ENCODE measurements at regions not wholly inside any gene's neighbourhood (a gene's known extent, or its start where the extent isn't known, plus 50 kb on each side); places are given as distances from the start of the nearest gene placed in this dataset.

DNA sequence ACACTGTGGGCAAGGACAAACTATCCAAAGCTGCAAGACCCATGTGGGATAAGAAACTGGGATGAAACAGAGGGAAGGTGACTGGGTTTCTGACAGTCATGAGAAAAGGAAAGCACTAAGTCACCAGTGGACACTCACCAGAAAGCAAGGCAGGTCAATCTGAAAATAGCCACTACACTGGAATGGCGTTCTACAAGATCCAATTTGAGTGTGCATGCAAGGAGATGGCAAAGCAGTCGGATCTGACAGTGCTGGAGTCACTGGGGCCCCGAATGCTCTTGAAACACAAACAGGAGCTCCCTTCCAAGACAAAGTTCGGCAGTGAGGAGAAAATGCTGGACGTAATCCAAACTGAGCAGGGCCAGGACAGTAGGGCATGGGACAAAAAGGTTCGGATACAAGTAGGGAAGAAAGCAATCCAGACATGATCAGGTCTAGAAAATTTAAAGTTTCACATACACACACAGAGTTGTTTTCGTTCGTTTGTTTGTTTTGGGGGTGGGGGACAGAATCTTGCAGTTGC, 95.5 kb downstream of the EOMES start:
- Histone ChIP-seq H4K8ac (ENCODE audit: low read depth, low read length) (no peak overlapping the region), H2BK120ac (ENCODE audit: low read depth, low read length) (no peak overlapping the region), H3K36me3 (replicated peaks in 1 of 2; ENCODE audit: control insufficient read depth in 2 of 2, insufficient read depth in 2 of 2, low read length in 2 of 2) (no peaks in the 10 kb centered on the region), H3K9ac (ENCODE audit: low read depth, low read length, poor library complexity) (no peak overlapping the region), H2AK5ac (ENCODE audit: low read depth, low read length) (no peak overlapping the region), H3K4ac (ENCODE audit: low read length) (no peak overlapping the region), H3K14ac (ENCODE audit: low read length) (no peak overlapping the region), H3K4me1 (ENCODE audit: control insufficient read depth in 2 of 2, insufficient read depth in 1 of 2, low read depth in 1 of 2, low read length in 2 of 2) (no peaks in the 10 kb centered on the region), H2AFZ (ENCODE audit: low read length) (no peak overlapping the region), H2BK12ac (ENCODE audit: low read length) (no peak overlapping the region), H2BK5ac (ENCODE audit: low read length) (no peak overlapping the region), H3K4me2 (ENCODE audit: insufficient read depth, low read length, poor library complexity, severe bottlenecking) (no peak overlapping the region), H2BK15ac (ENCODE audit: low read length) (no peak overlapping the region), H3K4me3 (ENCODE audit: low read length in 2 of 2) (no peak overlapping the region), H4K91ac (ENCODE audit: low read depth, low read length, poor library complexity) (no peak overlapping the region), H3K27ac (replicated peaks; ENCODE audit: low read length) (no peak overlapping the region), H3K27me3 (ENCODE audit: control insufficient read depth in 3 of 3, insufficient read depth in 3 of 3, low read depth in 1 of 3, low read length in 3 of 3) (peaks cover 0 to 2% (median 0%) of the 10 kb centered on the region in 3 experiments), H3K18ac (ENCODE audit: low read length) (no peak overlapping the region), H3K9me3 (replicated peaks in 1 of 2; ENCODE audit: control insufficient read depth in 2 of 2, insufficient read depth in 1 of 2, low read depth in 1 of 2, low read length in 2 of 2) (no peaks in the 10 kb centered on the region), H3K79me1 (ENCODE audit: low read depth, low read length) (no peaks in the 10 kb centered on the region), H3K23ac (ENCODE audit: low read depth, low read length, poor library complexity) (no peak overlapping the region)
- no peak for DNase-seq (ENCODE audit: low spot score)
- no CpG with 5 or more reads among the region's 8 CpGs for WGBS, 2 donors (ENCODE audit: extremely low coverage in 2 of 2, insufficient read length in 2 of 2, insufficient replicate concordance in 1 of 2)

DNA sequence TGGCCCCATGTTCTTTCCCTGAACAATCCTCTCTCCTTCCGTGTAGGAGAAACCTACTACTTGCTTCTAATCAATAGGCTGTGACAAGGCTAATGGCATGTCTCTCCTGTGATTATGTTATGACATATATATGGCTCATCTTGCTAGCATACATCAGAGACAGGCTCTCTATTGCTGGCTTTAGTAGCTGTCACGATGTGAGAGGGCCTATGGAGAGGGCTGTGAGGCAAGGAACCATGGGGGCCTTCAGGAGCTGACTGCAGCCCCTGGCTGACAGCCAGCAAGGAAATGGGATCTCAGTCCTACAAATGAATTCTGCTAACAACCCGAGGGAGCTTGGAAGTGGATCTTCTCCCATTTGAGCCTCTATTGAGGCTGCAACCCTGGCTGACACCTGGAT, 96.3 kb downstream of the EOMES start:
- Histone ChIP-seq H2AFZ (ENCODE audit: low read length) (no peak overlapping the region), H4K8ac (ENCODE audit: low read depth, low read length) (no peak overlapping the region), H2BK120ac (ENCODE audit: low read depth, low read length) (no peak overlapping the region), H3K9me3 (replicated peaks in 1 of 2; ENCODE audit: control insufficient read depth in 2 of 2, insufficient read depth in 1 of 2, low read depth in 1 of 2, low read length in 2 of 2) (no peaks in the 10 kb centered on the region), H3K9ac (ENCODE audit: low read depth, low read length, poor library complexity) (no peak overlapping the region), H3K4me1 (ENCODE audit: control insufficient read depth in 2 of 2, insufficient read depth in 1 of 2, low read depth in 1 of 2, low read length in 2 of 2) (no peaks in the 10 kb centered on the region), H3K23ac (ENCODE audit: low read depth, low read length, poor library complexity) (no peak overlapping the region), H3K36me3 (replicated peaks in 1 of 2; ENCODE audit: control insufficient read depth in 2 of 2, insufficient read depth in 2 of 2, low read length in 2 of 2) (no peaks in the 10 kb centered on the region), H3K79me1 (ENCODE audit: low read depth, low read length) (no peaks in the 10 kb centered on the region), H3K14ac (ENCODE audit: low read length) (no peak overlapping the region), H3K4ac (ENCODE audit: low read length) (no peak overlapping the region), H3K27me3 (ENCODE audit: control insufficient read depth in 3 of 3, insufficient read depth in 3 of 3, low read depth in 1 of 3, low read length in 3 of 3) (peaks cover 0 to 2% (median 0%) of the 10 kb centered on the region in 3 experiments), H2BK12ac (ENCODE audit: low read length) (no peak overlapping the region), H3K18ac (ENCODE audit: low read length) (no peak overlapping the region), H3K27ac (replicated peaks; ENCODE audit: low read length) (no peak overlapping the region), H3K4me3 (ENCODE audit: low read length in 2 of 2) (no peak overlapping the region), H2BK5ac (ENCODE audit: low read length) (no peak overlapping the region), H3K4me2 (ENCODE audit: insufficient read depth, low read length, poor library complexity, severe bottlenecking) (no peak overlapping the region), H2BK15ac (ENCODE audit: low read length) (no peak overlapping the region), H4K91ac (ENCODE audit: low read depth, low read length, poor library complexity) (no peak overlapping the region), H2AK5ac (ENCODE audit: low read depth, low read length) (no peak overlapping the region)
- no CpG with 5 or more reads among the region's 3 CpGs for WGBS, 2 donors (ENCODE audit: extremely low coverage in 2 of 2, insufficient read length in 2 of 2, insufficient replicate concordance in 1 of 2)
- no peak for DNase-seq (ENCODE audit: low spot score)

DNA sequence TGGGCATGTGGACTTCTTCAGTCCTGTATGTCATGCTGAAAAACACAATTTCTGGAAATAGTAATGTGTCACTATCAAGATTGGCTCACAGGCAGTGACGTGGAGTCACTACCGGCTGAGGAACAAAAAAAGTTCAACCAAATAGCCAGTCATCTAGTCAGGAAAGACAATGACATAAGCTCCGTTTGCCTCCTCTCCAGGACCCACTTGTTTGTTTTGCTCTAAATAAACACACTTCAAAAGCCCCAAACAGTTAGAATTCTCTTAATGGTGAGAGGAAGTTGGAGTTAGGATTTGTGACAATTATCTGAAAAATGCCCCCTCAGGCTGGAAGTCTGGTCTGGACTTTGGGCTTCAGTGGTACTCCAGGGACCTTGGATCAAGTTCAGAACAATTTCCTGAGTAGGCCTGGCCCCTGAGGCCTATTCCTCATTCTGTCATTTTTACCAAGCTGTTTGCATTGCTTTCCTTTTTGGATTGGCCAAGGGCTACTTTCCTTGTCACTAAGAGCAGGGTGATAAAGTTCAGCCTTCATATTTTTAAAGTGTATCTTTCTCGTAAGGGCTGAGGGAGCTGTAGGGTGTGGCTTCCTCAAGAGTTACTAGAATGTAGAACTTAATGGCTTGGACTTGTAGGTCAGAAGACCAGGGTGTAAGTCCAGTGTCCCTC, 98.9 kb downstream of the EOMES start:
- Histone ChIP-seq H3K79me1 (ENCODE audit: low read depth, low read length) (no peaks in the 10 kb centered on the region), H3K4me2 (ENCODE audit: insufficient read depth, low read length, poor library complexity, severe bottlenecking) (no peak overlapping the region), H3K27me3 (ENCODE audit: control insufficient read depth in 3 of 3, insufficient read depth in 3 of 3, low read depth in 1 of 3, low read length in 3 of 3) (peaks cover 0 to 2% (median 0%) of the 10 kb centered on the region in 3 experiments), H2BK5ac (ENCODE audit: low read length) (no peak overlapping the region), H2BK15ac (ENCODE audit: low read length) (no peak overlapping the region), H3K4me1 (ENCODE audit: control insufficient read depth in 2 of 2, insufficient read depth in 1 of 2, low read depth in 1 of 2, low read length in 2 of 2) (no peaks in the 10 kb centered on the region), H3K14ac (ENCODE audit: low read length) (no peak overlapping the region), H2BK120ac (ENCODE audit: low read depth, low read length) (no peak overlapping the region), H3K36me3 (replicated peaks in 1 of 2; ENCODE audit: control insufficient read depth in 2 of 2, insufficient read depth in 2 of 2, low read length in 2 of 2) (no peaks in the 10 kb centered on the region), H3K27ac (replicated peaks; ENCODE audit: low read length) (no peak overlapping the region), H3K4ac (ENCODE audit: low read length) (no peak overlapping the region), H3K9me3 (replicated peaks in 1 of 2; ENCODE audit: control insufficient read depth in 2 of 2, insufficient read depth in 1 of 2, low read depth in 1 of 2, low read length in 2 of 2) (no peaks in the 10 kb centered on the region), H3K18ac (ENCODE audit: low read length) (no peak overlapping the region), H4K91ac (ENCODE audit: low read depth, low read length, poor library complexity) (no peak overlapping the region), H4K8ac (ENCODE audit: low read depth, low read length) (no peak overlapping the region), H3K4me3 (ENCODE audit: low read length in 2 of 2) (no peak overlapping the region), H3K23ac (ENCODE audit: low read depth, low read length, poor library complexity) (no peak overlapping the region), H3K9ac (ENCODE audit: low read depth, low read length, poor library complexity) (no peak overlapping the region), H2BK12ac (ENCODE audit: low read length) (no peak overlapping the region), H2AK5ac (ENCODE audit: low read depth, low read length) (no peak overlapping the region), H2AFZ (ENCODE audit: low read length) (no peak overlapping the region)
- WGBS, 2 donors (ENCODE audit: extremely low coverage in 2 of 2, insufficient read length in 2 of 2, insufficient replicate concordance in 1 of 2): no CpG with 5 or more reads among the region's 4 CpGs
- DNase-seq (ENCODE audit: low spot score): no peak

DNA sequence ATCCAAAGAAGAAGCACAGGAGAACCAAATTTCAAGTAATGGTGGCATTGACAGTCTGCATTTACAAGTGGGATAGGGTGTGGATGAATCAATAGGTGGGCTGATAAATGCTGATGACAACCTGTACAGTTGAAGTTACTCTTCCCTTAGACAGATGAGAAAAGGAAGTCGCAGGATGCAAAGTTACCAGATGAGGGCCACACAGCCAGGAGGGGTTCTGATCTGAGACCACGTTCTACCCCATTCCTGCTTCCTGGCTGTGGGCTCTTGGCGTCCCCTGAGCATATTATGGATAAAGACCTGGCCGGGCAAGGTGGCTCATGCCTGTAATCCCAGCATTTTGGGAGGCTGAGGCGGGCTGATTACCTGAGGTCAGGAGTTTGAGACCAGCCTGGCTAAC, 104.6 kb downstream of the EOMES start:
- H2AFZ ChIP-seq (ENCODE audit: low read length): no peak overlapping the region
- H3K27ac ChIP-seq (replicated peaks; ENCODE audit: low read length): no peak overlapping the region
- no peak for DNase-seq (ENCODE audit: low spot score)
- no peak overlapping the region for H2AK5ac ChIP-seq (ENCODE audit: low read depth, low read length)
- H3K9me3 ChIP-seq (replicated peaks in 1 of 2; ENCODE audit: control insufficient read depth in 2 of 2, insufficient read depth in 1 of 2, low read depth in 1 of 2, low read length in 2 of 2): peaks cover 2 to 4% of the 10 kb centered on the region in 2 donors
- no CpG with 5 or more reads among the region's 5 CpGs for WGBS, 2 donors (ENCODE audit: extremely low coverage in 2 of 2, insufficient read length in 2 of 2, insufficient replicate concordance in 1 of 2)
- H4K8ac ChIP-seq (ENCODE audit: low read depth, low read length): no peak overlapping the region
- H3K4me3 ChIP-seq (ENCODE audit: low read length in 2 of 2): no peak overlapping the region
- H3K79me1 ChIP-seq (ENCODE audit: low read depth, low read length): no peaks in the 10 kb centered on the region
- no peak overlapping the region for H4K91ac ChIP-seq (ENCODE audit: low read depth, low read length, poor library complexity)
- no peaks in the 10 kb centered on the region for H3K36me3 ChIP-seq (replicated peaks in 1 of 2; ENCODE audit: control insufficient read depth in 2 of 2, insufficient read depth in 2 of 2, low read length in 2 of 2)
- H3K18ac ChIP-seq (ENCODE audit: low read length): no peak overlapping the region
- no peak overlapping the region for H2BK5ac ChIP-seq (ENCODE audit: low read length)
- H2BK15ac ChIP-seq (ENCODE audit: low read length): no peak overlapping the region
- no peak overlapping the region for H3K14ac ChIP-seq (ENCODE audit: low read length)
- no peaks in the 10 kb centered on the region for H3K4me1 ChIP-seq (ENCODE audit: control insufficient read depth in 2 of 2, insufficient read depth in 1 of 2, low read depth in 1 of 2, low read length in 2 of 2)
- H2BK12ac ChIP-seq (ENCODE audit: low read length): no peak overlapping the region
- H3K4me2 ChIP-seq (ENCODE audit: insufficient read depth, low read length, poor library complexity, severe bottlenecking): no peak overlapping the region
- H2BK120ac ChIP-seq (ENCODE audit: low read depth, low read length): no peak overlapping the region
- H3K9ac ChIP-seq (ENCODE audit: low read depth, low read length, poor library complexity): no peak overlapping the region
- no peaks in the 10 kb centered on the region for H3K27me3 ChIP-seq (ENCODE audit: control insufficient read depth in 3 of 3, insufficient read depth in 3 of 3, low read depth in 1 of 3, low read length in 3 of 3)
- no peak overlapping the region for H3K23ac ChIP-seq (ENCODE audit: low read depth, low read length, poor library complexity)
- H3K4ac ChIP-seq (ENCODE audit: low read length): no peak overlapping the region

Measured in neuronal stem cell (in vitro differentiated cells).